DMS153 treated with DMSO at 0.1 percent for 48 hours (cell line): ENCODE measurements at regions not wholly inside any gene's neighbourhood (a gene's known extent, or its start where the extent isn't known, plus 50 kb on each side); places are given as distances from the start of the nearest gene placed in this dataset.
"Not testable (repeated sequence)": the region's sequence is repeated elsewhere in the genome, so short reads cannot be mapped to it uniquely, and the experiment has no call there.

Experiments used
- DNase-seq: peaks from one replicate; lab custom pipeline; 2025; ENCODE audit not compliant: unreplicated experiment; lab: John Stamatoyannopoulos, UW

DNA sequence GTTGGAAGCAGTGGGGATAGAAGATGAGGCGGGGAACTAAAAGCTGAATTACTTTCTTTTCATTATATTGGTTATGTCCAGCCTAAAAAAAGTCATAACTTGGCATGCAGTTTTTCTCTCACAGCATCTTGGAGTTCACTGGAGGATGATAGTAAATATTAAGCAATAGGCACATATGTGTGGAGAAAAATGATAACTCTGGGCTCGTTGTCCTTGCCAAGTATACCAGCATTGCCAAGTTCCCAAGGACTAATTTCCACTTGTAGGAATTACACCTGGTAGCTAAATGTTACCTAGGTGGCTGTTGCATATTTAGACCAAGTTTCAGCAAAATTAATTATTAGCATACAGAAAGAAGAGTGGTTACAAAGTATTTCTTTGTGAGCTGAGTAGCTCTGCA, 1007.6 kb downstream of the ANKRD7 start:
- no peak for DNase-seq

DNA sequence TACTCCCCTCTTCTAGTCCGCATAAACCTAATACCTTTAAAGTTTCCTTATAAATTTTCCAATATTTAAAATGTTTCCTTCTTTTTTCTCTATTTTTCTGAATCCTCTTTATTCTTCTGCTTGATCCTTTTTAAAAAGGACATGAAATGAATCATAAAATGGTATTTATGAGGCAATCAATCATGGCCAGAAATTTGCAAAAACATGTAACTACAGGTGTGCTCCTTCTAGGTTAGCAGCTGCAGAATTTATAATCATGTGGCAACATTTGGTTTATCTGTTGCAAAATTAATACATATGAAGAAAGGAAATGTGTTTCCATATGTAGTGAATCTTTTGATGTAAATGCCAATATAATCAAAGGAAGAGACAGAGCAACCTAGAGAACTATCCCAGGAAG, 1008.5 kb downstream of the ANKRD7 start:
- DNase-seq: no peak

DNA sequence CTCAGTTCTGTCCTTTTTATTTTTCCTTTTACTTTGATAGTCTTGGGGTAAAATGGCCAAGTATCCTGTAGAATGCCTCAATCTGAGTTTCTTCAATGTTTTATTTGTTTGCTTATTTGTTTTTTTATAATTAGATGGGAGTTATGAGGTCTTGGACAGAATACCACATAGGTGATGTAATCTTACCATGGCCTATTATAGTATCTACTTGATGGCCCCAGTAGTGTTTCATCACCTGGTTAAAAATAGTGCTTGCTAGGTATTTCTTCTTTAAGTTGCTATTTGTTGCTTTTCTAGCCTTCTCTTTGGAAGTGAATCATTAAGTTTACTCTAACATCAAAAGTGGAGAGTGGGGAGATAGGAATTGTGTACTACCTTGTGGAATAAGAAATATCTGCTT, 1020.0 kb upstream of the KCND2 start:
- DNase-seq: no peak

- DNase-seq: no peak
These were observed 1018.2 kb upstream of the KCND2 start for GRCh38 chr7:119254742-119255141.

DNA sequence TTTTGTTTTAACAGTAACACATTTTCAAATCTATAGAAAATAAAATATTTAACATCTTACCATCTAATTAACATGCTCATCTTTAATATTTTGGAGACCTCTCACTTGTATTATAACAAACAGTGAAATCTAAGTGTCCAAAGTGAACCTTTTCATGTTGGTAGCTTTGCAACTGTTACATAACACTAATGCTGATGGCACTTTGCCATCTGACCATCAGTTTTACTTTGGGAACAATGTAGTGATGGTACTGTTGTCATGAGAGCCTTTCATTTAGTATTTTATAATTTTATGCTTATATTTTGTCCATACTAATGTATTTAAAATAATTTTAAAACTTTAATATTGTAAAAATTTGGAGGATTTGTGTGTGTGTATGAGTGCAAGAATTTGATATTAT, 1017.0 kb upstream of the KCND2 start:
- DNase-seq: no peak

- no peak for DNase-seq
These were observed 1016.4 kb upstream of the KCND2 start for GRCh38 chr7:119256446-119257131.

DNA sequence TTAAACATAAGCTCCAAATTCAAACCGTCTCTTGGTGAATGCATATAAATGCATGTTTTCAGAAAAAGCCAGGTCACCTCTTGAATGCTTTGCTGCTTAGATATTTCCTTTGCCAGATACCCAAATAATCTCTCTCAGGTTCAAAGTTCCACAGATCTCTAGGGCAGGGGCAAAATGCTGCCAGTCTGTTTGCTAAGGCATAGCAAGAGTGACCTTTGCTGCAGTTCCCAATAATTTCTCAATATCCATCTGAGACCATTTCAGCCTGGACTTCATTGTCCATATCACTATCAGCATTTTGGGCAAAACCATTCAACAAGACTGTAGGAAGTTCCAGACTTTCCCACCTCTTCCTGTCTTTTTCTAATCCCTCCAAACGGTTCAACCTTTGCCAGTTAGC, 1006.2 kb upstream of the KCND2 start:
- DNase-seq: not testable (repeated sequence)

DNA sequence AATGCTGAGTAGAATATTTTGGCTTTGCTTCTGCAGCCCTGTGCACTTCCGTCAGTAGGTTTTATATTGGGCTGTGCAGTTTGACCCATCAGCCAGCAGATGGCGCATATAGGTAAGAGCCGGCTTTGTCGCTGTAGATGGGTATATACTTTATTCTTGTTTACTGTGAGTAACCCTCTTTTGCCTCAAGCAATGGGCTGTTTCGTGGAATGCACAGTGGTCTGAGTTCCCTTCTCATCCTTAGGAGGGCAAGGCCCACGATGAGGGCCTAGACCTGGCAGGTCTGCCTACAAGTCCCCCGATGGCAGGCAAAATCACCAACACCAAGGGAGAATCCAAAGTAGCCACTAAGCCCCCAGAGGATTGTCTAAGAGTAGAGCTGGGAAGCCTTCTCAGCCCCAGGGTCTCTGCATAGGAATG, 1002.9 kb upstream of the KCND2 start:
- DNase-seq: peak; percentile 63

GRCh38 chr7:119270644-119271043, 1002.3 kb upstream of the KCND2 start:
- no peak for DNase-seq

GRCh38 chr7:119271147-119271779, 1001.7 kb upstream of the KCND2 start:
- no peak for DNase-seq

DNA sequence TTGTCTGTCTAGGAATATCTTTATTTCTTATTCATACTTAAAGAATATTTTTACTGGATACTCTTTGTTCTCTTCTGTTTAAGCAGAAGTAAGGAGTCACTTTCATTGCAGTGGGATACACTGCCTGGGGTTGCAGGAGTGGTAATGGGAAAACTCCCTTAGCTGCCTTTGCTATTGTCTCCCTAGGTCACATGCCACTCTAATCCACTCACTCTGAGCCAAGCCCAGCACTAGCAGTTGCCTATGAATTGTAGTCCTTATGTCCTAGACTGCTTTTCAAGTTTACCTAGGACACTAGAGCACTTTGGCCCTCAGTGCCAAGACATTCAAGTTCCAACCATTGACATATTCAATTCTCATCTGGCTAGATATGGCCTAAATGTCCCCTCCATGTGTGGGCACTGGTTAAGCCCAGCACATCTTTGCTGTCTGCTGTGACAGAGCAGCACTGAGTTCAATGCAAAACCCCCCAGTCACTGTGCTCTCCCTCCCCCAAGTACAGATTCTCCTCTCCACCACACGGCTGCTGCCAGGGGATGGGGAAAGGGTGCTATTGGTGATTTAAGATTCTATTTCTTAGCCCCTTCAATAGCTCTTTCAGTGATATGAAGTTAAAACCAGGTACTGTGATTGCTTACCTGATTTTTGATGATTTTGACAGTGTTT, 991.7 kb upstream of the KCND2 start:
- no peak for DNase-seq

GRCh38 chr7:119283353-119283752, 989.6 kb upstream of the KCND2 start:
- no peak for DNase-seq

GRCh38 chr7:119288416-119288815, 984.6 kb upstream of the KCND2 start:
- no peak for DNase-seq

GRCh38 chr7:119300341-119300740, 972.6 kb upstream of the KCND2 start:
- not testable (repeated sequence) for DNase-seq

DNA sequence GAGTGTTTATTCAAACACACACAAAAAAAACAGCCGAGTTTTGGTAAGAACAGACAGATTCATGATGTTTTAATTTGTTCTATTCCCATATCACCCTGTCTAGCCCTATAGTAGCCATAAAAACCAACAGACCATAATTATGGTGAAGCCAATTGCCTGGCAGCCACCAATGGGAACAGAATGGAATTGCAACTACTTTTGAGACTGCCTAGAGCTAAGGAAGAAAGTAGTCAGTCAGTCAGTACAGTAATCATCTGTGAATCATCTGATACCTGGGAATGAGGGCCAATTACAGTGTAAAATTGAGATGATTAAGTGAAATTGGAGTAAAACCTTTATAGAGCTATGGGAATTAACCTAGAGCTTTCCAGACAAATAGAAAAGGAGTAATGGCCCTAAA, 952.7 kb upstream of the KCND2 start:
- DNase-seq: no peak

DNA sequence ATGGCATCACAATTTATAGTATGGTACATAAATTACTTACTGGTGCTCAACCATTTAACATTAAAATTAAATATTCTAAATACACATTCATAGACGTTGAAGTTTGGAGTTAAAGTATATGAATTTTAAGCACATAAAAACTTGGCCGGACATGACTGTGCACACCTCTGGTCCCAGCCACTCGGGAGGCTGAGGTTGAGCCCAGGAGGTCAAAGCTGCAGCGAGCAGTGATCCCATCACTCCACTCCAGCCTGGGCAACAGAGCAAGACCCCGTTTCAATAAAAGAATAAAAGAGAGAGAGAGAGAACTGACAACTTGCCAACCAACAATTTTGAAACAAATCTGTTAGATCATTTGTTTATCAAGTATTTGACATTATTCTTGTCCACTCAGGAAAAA, 943.3 kb upstream of the KCND2 start:
- DNase-seq: no peak

- no peak for DNase-seq
These were observed 937.6 kb upstream of the KCND2 start for GRCh38 chr7:119335405-119335804.

DNA sequence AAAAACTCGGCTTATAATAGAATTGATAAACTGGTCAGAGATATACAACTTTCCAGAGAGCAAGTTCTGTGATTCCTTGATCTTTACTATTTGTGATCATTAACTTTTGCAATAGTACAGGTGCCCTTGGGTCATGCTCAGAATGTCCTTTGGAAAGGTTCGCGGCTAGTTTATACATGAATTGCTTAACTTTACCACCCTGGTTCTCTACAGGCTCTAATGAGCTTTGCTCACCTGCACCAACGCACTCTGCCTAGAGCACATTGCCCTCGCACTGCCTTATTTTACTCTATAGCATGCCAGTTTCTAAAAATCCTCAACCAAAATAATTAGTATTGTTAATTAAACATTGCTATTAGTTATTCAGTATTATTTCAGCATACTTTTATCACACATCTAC, 931.2 kb upstream of the KCND2 start:
- DNase-seq: no peak

DNA sequence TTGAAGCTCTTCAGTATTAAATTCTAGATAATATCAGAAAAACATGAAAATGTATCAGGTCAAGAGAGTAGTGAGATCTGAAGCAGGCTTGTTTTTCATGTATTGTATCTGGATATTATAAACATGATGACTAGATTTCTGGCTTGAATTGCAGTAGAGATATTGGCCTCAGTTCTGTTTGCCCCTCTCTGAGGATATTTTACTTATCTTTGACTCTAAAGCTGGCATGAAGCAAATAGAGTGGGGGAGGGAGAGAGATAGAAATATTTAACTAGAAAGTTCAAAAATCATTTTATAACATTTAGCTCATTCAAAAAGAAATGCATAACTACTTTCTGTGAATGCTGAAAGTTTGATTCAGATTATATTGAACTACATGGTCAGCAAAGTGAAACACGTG, 929.7 kb upstream of the KCND2 start:
- DNase-seq: no peak

DNA sequence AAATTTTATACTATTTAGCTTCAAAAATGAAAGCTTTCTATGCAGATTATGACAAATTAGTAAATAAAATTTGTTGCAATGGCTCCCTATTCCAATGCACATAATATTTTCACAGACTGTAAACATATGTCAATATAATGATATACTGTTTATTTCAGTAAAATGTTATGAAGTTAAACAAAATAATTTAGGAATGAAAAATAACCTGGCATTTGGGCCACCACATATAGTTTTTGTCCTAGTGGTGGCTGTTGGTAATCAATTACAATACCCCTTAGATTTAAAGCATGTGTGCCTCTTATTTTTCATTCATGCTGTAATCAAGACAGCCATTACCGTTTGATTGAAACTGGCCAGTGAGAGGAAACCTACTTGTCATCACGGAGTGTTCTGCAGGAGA, 928.5 kb upstream of the KCND2 start:
- no peak for DNase-seq

GRCh38 chr7:119348491-119348890, 924.5 kb upstream of the KCND2 start:
- no peak for DNase-seq

DNA sequence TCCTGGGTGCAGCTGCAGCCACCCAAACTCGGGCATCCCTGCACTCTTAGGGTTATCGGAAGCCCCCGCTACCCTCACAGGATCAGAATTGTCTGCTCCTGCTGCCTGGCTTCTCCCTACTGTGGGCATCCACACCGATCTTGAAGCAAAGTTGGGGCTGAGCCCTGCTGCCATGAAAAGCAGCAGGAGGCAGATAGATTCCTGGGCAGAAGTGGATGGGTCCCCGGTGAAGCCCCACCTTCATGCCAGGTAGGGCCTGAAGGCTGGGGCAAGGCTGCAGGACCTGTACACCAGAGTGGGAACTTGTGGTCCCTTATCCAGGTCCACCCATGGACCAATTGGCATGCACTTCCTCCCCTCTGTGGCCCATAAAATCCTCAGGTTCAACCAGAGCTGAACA, 922.6 kb upstream of the KCND2 start:
- no peak for DNase-seq
